NCI-H82 (cell line): ENCODE measurements at regions not wholly inside any gene's neighbourhood (a gene's known extent, or its start where the extent isn't known, plus 50 kb on each side); places are given as distances from the start of the nearest gene placed in this dataset.
"Not testable (repeated sequence)": the region's sequence is repeated elsewhere in the genome, so short reads cannot be mapped to it uniquely, and the experiment has no call there.

ENCODE experiments used
- DNase-seq: peaks from one replicate; lab custom pipeline; 2025; lab: John Stamatoyannopoulos, UW

- DNase-seq: no peak
Observed at GRCh38 chr18:61676773-61677434, 215.9 kb downstream of the RNF152 start.

- no peak for DNase-seq
Observed at GRCh38 chr18:61669320-61669719, 223.5 kb downstream of the RNF152 start.

- peak; percentile 31 for DNase-seq
Observed at GRCh38 chr18:61666876-61667590, 225.8 kb downstream of the RNF152 start.

DNA sequence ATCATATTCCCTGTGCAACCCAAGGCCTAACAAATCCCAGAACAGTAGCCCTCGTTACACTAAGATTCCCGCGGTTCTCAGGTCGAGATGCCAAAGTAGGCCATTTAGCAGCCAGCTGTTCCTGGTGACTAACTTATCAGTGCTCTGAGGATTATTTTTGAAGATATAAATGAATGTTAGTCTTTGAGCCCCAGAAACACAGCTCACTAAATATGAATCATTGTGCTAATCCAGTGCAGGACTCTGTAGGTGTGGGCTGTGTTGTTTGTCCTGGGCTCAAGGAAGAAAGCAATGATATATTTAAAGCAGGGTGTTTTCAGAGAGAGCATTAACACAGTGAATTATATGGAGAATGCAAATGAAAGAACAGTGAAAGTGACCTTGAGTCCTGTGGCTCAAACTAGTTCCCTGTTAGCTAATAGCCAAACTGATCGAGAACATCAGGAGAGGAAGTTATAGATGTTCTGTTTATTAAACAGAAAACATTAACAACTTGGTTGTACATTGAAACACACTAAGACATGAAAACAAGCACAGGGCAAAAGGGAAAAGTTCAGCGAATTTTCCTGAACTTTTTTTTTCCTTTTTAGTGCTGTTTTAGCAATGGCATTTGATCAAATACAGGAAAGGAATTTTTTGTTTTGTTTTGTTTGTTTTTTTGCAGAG is 228.3 kb downstream of the RNF152 start:
- peak; percentile 17 for DNase-seq

- DNase-seq: no peak
Observed at GRCh38 chr18:61662726-61663125, 230.1 kb downstream of the RNF152 start.

DNA sequence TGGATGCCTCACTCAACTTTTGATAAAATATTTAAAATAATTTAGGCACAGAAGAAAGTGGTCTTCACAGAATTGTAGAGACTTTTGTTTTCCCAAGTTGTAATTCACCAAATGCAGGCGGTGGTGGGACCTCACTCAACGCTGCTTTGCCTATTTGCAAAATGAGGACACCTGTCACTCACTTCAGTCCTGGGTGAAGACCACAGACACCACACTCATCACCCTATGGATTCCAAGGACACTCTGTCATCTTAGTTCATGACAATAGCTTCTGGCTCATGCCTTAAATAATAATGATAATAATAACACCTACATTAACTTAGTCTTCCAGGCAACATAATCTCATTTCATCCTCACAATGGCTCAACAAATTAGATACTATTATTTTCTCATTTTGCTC is 234.4 kb downstream of the RNF152 start:
- DNase-seq: peak; percentile 6

GRCh38 chr18:61657066-61657732 is 235.6 kb downstream of the RNF152 start:
- DNase-seq: no peak

- DNase-seq: no peak
Observed at GRCh38 chr18:61655630-61656029, 237.2 kb downstream of the RNF152 start.

DNA sequence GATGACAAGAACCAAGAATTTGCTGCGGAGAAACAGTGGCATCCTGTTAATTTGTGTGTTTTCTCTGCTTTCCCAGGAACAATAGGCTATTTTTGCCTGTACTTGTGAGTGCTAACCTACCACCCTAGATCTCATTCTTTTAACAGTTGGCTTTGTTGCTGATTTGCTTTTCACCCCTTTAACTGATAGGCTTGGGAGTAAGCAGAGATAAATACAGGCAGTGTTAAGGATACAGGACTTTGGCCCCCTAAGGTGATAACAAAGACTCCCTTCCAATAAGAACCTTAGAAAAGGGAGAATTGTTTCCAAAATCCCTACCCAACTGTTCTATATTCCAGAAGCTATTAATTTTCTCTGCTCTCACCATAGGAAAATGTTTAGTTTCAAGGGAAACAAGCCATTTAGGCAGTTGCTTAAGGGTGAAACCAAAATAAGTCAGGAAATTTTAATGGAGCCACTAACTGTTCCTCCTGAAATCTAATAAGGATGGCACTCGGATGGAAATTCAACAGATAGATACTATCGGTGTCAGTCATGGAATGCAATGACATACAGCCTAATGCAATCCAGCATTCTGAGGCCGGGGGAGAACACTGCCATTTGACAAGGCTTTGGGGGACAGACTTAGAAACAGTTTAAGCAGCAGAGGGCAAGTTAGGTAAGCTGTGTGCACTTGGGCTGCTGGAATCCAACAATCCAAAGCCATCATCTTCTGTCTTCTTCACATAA is 238.8 kb downstream of the RNF152 start:
- no peak for DNase-seq

- no peak for DNase-seq
Observed at GRCh38 chr18:61651880-61652268, 240.9 kb downstream of the RNF152 start.

- DNase-seq: peak; percentile 5
Observed at GRCh38 chr18:61651145-61651879, 241.5 kb downstream of the RNF152 start.

DNA sequence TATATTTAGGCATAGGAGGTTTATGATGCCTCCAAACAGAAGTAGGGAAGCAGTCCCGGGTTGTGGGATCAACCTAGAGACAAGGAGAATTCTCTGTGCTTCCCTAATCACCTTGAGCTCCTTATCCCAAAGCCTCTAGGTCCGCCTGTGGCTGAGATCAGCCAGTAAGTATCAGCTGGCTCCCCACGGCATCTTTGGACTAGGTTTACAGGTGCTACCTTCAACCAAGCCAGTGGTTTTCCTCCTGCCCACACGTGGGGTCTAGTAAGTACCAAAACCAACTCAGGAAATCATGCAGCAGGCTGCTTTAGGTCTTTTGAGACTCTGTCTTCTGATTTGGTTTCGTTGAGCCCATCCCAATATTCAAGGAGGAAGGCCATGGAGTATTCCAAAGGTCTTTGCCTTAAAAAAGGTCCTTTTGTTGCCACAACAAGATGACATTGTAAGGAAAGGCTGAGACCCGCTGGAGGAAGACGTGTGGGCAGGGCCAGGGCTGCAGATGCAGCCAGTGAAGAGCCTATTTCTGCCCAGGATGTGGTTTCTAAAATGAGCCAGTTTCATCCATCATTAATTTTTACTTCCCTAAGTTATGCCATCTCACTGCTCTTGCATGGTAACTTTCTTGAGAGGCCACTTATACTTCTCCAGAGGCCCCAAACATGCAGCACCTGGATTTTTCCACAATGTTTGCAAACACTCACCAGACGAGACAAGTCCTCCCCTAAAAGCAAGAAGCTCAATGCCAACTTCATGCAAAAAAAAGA is 248.7 kb downstream of the RNF152 start:
- peak; percentile 55 for DNase-seq

GRCh38 chr18:61639886-61640285 is 252.9 kb downstream of the RNF152 start:
- no peak for DNase-seq

- DNase-seq: no peak
Observed at GRCh38 chr18:61637905-61638595, 254.8 kb downstream of the RNF152 start.

- DNase-seq: peak; percentile 53
Observed at GRCh38 chr18:61637319-61637718, 255.5 kb downstream of the RNF152 start.

- peak; percentile 99 for DNase-seq
Observed at GRCh38 chr18:61635901-61636528, 256.8 kb downstream of the RNF152 start.

DNA sequence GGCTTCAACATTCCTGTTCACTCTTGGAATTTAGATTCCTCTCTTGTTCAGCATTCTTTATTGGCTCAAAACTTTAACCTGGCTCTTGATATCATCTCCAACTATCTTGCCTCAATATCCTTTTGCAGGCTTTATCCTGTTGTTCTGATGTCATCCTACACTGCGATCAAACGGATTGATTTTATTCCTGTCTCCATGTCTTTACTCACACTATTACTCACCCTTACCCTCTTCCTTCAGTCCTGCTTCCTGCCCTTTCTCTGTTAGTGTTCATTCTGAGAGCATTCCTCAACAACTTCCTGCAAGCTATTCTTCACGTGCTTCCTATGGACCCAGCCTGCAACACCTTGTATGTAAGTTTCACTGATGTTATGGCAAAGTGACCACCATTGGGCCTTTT is 264.7 kb downstream of the RNF152 start:
- no peak for DNase-seq

GRCh38 chr18:61624631-61625030 is 268.2 kb downstream of the RNF152 start:
- not testable (repeated sequence) for DNase-seq

- no peak for DNase-seq
Observed at GRCh38 chr18:61619783-61620182, 273.0 kb downstream of the RNF152 start.
